Gastroesophageal sphincter (tissue), 4 donors: ENCODE measurements at regions not wholly inside any gene's neighbourhood (a gene's known extent, or its start where the extent isn't known, plus 50 kb on each side); places are given as distances from the start of the nearest gene placed in this dataset.
"Not testable (repeated sequence)": the region's sequence is repeated elsewhere in the genome, so short reads cannot be mapped to it uniquely, and the experiment has no call there.

Source experiments
- ATAC-seq: fragments of 150-250 bp; one replicate; pipeline ENCODE4 v1.9.1; 2016; ENCODE audit warnings: mild to moderate bottlenecking, moderate library complexity
- H3K27ac ChIP-seq, 4 donors: fragments of 200-600 bp; sonication (generic) in 3 of 4; 1 replicate in 3 of 4; 2 replicates in 1 of 4; pipeline ENCODE4 v1.5.1; 2016 to 2019
- H3K27me3 ChIP-seq: fragments of 200-600 bp; sonication (generic); one replicate; pipeline ENCODE4 v1.5.1; 2019
- H3K36me3 ChIP-seq, 2 donors: fragments of 200-600 bp; sonication (generic); one replicate each; pipeline ENCODE4 v1.5.1; 2019; ENCODE audit warnings: control low read depth in 1 of 2
- H3K4me1 ChIP-seq, 3 donors: fragments of 200-600 bp; sonication (generic); 1 replicate in 2 of 3; 2 replicates in 1 of 3; pipeline ENCODE4 v1.5.1; 2016 to 2019; ENCODE audit warnings: control low read depth in 2 of 3
- H3K4me3 ChIP-seq, 2 donors: fragments of 200-600 bp; sonication (generic); one replicate each; pipeline ENCODE4 v1.5.1; 2019; ENCODE audit warnings: mild to moderate bottlenecking in 1 of 2, moderate library complexity in 1 of 2
- H3K9me3 ChIP-seq, 3 donors: fragments of 200-600 bp; sonication (generic); one replicate each; pipeline ENCODE4 v1.5.1; 2017 to 2019; ENCODE audit warnings: control low read depth in 2 of 3
- EP300 ChIP-seq: sonication (generic); formaldehyde crosslinking; IDR thresholded peaks from one replicate; pipeline ENCODE4 v1.6.1; 2017; ENCODE audit warnings: antibody characterized with exemption, mild to moderate bottlenecking
- POLR2A ChIP-seq, 2 donors: fragments of 450-650 bp; IDR thresholded peaks; one replicate each; pipeline ENCODE4 v1.6.1; 2017; ENCODE audit warnings: antibody characterized with exemption in 2 of 2, mild to moderate bottlenecking in 2 of 2, moderate library complexity in 1 of 2
- POLR2AphosphoS5 ChIP-seq: sonication (generic); formaldehyde crosslinking; IDR thresholded peaks from one replicate; pipeline ENCODE4 v1.6.1; 2017; ENCODE audit warnings: antibody characterized with exemption
- WGBS, 2 donors: methylation state at CpG; one replicate each; pipeline ENCODE4 v1.1.5; 2018; ENCODE audit warnings: low coverage in 1 of 2; 5-methylcytosine and 5-hydroxymethylcytosine counted together
- TF ChIP-seq, protein P1 (sequence below), 4 experiments: fragments of 200-600 bp in 2 of 4; fragments of 450-650 bp in 2 of 4; sonication (generic) in 1 of 4; IDR thresholded peaks; one replicate each; pipeline ENCODE4 v1.5.1; 2017 to 2019; ENCODE audit warnings: antibody characterized with exemption in 4 of 4, mild to moderate bottlenecking in 2 of 4, moderate library complexity in 2 of 4

DNA sequence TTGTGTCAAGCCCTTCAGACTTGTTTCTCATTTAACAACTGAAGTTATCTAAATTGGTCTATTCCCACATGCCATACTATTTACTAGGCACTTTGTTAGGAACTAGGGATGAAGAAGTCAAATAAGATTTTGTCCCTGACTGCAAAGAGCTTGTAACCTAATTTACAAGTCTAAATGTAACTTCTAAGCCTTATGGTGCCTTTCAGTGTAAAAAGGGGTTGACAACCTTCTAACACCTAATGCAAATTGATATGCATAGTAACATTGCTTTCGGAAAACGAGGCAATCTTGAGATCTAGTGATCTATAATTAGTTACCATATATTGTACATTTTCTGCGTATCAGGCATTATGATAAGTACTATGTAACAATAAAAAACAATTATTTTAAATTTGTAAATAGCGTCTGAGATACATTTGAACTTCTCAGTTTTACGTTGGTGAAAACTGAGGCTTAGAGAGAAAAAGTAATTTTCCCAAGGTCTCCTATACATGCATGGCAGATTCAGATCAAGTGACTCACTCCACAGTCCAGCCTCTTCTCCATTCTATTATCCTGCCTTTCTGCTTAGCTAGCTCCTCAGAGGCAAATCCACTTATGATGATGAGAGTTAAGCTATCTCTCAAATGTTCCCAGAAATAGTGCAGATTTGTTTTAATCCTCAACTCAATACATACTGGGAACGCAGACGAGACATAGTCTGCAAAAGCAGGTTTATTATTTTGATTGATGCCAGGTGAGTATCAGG lies 764.9 kb upstream of the SLITRK5 start:
- no peak for TF ChIP-seq POLR2AphosphoS5
- no peak for TF ChIP-seq POLR2A (IDR thresholded peaks at IDR 0.05)
- no peak for TF ChIP-seq EP300
- TF ChIP-seq, protein P1, sequence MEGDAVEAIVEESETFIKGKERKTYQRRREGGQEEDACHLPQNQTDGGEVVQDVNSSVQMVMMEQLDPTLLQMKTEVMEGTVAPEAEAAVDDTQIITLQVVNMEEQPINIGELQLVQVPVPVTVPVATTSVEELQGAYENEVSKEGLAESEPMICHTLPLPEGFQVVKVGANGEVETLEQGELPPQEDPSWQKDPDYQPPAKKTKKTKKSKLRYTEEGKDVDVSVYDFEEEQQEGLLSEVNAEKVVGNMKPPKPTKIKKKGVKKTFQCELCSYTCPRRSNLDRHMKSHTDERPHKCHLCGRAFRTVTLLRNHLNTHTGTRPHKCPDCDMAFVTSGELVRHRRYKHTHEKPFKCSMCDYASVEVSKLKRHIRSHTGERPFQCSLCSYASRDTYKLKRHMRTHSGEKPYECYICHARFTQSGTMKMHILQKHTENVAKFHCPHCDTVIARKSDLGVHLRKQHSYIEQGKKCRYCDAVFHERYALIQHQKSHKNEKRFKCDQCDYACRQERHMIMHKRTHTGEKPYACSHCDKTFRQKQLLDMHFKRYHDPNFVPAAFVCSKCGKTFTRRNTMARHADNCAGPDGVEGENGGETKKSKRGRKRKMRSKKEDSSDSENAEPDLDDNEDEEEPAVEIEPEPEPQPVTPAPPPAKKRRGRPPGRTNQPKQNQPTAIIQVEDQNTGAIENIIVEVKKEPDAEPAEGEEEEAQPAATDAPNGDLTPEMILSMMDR (IDR thresholded peaks at IDR 0.05): no peak
- no peak for ATAC-seq
- H3K4me1 ChIP-seq: no peaks in the 10 kb centered on the region
- no peak overlapping the region for H3K27ac ChIP-seq
- H3K27me3 ChIP-seq: no peaks in the 10 kb centered on the region
- no peaks in the 10 kb centered on the region for H3K9me3 ChIP-seq
- H3K36me3 ChIP-seq: no peaks in the 10 kb centered on the region
- WGBS, 2 donors: 87 to 89% methylated on average over 7 of the region's 7 CpGs
- H3K4me3 ChIP-seq: no peak overlapping the region

DNA sequence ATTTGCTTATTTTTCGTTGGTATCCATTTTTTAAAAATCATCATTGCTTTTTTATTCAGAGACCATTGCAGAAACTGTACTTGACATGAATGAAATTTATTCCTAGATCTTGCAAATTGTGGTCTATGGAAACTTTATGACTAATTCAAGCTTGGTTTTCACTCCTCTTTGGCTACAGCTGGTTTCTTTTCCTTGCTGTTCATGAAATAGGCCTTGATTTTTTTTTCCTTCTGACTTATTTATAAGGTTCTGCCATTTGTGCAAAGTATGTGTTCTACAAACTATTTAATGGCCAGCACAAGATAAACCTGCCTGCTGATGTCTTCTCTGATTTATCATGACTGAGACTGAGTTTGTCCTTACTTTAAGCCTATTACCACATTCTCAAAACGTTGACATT lies 764.0 kb upstream of the SLITRK5 start:
- H3K27ac ChIP-seq: no peak overlapping the region
- TF ChIP-seq POLR2AphosphoS5: no peak
- TF ChIP-seq, protein P1 (IDR thresholded peaks at IDR 0.05): no peak
- no peak for TF ChIP-seq EP300
- no peak for TF ChIP-seq POLR2A (IDR thresholded peaks at IDR 0.05)
- H3K36me3 ChIP-seq: no peaks in the 10 kb centered on the region
- H3K4me3 ChIP-seq: no peak overlapping the region
- WGBS, 2 donors: 22 to 35% methylated on average over 2 of the region's 2 CpGs
- H3K4me1 ChIP-seq: no peaks in the 10 kb centered on the region
- H3K27me3 ChIP-seq: no peaks in the 10 kb centered on the region
- ATAC-seq: no peak
- H3K9me3 ChIP-seq: no peaks in the 10 kb centered on the region

DNA sequence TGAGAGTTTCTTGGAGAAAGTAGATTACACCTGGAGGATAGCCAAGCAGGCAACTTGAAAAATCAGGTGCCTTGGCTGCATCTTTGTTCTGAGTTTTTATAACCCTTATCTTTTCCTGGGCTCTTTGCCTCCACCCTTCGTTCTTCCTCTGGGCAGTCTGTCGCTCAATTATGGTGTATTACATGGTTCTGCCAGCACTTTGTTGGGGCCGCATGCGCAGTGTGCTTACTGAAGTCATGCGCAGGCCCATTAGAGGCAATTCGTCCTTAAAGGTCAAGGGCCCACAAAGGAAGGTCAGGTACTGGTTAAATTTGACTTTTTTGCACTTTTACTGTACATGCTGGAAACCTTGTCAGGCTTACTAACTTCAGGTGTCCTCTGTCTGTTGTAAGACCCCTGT lies 761.9 kb upstream of the SLITRK5 start:
- H3K9me3 ChIP-seq: no peaks in the 10 kb centered on the region
- H3K36me3 ChIP-seq: no peaks in the 10 kb centered on the region
- no peaks in the 10 kb centered on the region for H3K4me1 ChIP-seq
- no peaks in the 10 kb centered on the region for H3K27me3 ChIP-seq
- 56 to 91% methylated on average over 5 to 6 of the region's 6 CpGs for WGBS, 2 donors
- H3K4me3 ChIP-seq: no peak overlapping the region
- H3K27ac ChIP-seq: no peak overlapping the region
- TF ChIP-seq POLR2AphosphoS5: no peak
- TF ChIP-seq, protein P1 (IDR thresholded peaks at IDR 0.05): no peak
- TF ChIP-seq POLR2A (IDR thresholded peaks at IDR 0.05): no peak
- no peak for TF ChIP-seq EP300
- no peak for ATAC-seq

DNA sequence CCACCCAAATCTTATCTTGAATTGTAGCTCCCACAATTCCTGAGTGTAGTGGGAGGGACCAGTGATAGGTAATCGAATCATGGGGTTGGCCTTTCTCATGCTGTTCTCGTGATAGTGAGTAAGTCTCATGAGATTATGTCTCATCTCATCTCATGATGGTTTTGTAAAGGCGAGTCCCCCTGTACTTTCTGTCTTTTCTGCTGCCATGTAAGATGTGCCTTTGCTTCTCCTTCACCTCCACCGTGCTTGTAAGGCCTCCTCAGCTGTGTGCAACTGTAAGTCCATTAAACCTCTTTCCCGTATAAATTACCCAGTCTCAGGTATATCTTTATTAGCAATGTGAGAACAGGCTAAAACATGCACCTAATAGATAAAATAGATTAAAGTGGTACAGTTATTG lies 756.4 kb upstream of the SLITRK5 start:
- no peaks in the 10 kb centered on the region for H3K27me3 ChIP-seq
- H3K36me3 ChIP-seq: no peaks in the 10 kb centered on the region
- H3K4me1 ChIP-seq: no peaks in the 10 kb centered on the region
- WGBS, 2 donors: 85 to 94% methylated on average over 4 to 5 of the region's 5 CpGs
- H3K4me3 ChIP-seq: no peak overlapping the region
- ATAC-seq: no peak
- no peaks in the 10 kb centered on the region for H3K9me3 ChIP-seq
- TF ChIP-seq POLR2AphosphoS5 (no peak), POLR2A (IDR thresholded peaks at IDR 0.05) (no peak), EP300 (no peak)
- TF ChIP-seq, protein P1 (IDR thresholded peaks at IDR 0.05): no peak
- H3K27ac ChIP-seq: no peak overlapping the region

DNA sequence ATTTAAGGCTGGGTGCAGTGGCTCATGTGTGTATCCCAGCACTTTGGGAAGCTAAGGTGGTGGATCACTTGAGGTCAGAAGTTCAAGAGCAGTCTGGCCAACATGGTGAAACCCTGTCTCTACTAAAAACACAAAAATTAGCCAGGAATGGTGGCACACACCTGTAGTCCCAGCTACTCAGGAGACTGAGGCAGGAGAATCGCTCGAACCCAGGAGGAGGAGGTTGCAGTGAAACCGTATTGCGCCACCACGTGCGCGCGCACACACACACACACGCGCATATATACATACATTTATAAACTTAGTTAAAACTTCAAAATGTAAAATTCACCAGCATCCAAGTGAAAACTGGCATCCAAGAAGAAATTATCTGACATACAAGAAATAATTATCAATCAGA lies 753.7 kb upstream of the SLITRK5 start:
- not testable (repeated sequence) for H3K36me3 ChIP-seq, H3K4me3 ChIP-seq, H3K27ac ChIP-seq, H3K27me3 ChIP-seq, ATAC-seq, H3K9me3 ChIP-seq, H3K4me1 ChIP-seq
- 98 to 100% methylated on average over 9 to 10 of the region's 10 CpGs for WGBS, 2 donors
